GM19238 (cell line): ENCODE measurements at regions not wholly inside any gene's neighbourhood (a gene's known extent, or its start where the extent isn't known, plus 50 kb on each side); places are given as distances from the start of the nearest gene placed in this dataset.

Source experiments
- DNase-seq: peaks from one replicate; pipeline ENCODE4 v3.0.0; 2011; ENCODE audit warnings: low spot score; ENCODE audit not compliant: insufficient read length

- no peak for DNase-seq
These were observed 292.7 kb upstream of the AMOT start for GRCh38 chrX:113133316-113133715.

- no peak for DNase-seq
These were observed 284.1 kb upstream of the AMOT start for GRCh38 chrX:113124693-113125092.

GRCh38 chrX:113075521-113075920 lies 234.9 kb upstream of the AMOT start:
- no peak for DNase-seq

- DNase-seq = no peak
These were observed 219.1 kb upstream of the AMOT start for GRCh38 chrX:113059714-113060113.

GRCh38 chrX:113058634-113059033 lies 218.0 kb upstream of the AMOT start:
- DNase-seq = no peak

DNA sequence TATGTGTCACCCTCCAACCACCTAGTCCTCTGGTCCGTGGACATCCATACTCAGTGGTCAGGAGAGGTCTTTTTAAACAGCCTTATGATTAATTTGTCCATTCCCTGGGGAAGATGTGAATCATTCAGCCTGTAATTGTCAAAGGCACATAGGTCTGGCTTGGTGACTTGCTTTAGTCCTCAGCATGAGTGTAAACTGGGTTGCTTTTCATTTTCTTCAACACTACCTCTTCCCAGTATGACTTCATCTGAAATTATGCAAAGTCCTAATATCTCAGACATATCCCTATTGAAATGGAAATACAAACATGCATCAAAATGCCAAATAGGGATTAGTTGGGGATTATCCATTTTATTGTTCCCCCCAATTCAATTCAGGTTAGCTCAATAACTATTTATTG lies 208.3 kb upstream of the AMOT start:
- no peak for DNase-seq

DNA sequence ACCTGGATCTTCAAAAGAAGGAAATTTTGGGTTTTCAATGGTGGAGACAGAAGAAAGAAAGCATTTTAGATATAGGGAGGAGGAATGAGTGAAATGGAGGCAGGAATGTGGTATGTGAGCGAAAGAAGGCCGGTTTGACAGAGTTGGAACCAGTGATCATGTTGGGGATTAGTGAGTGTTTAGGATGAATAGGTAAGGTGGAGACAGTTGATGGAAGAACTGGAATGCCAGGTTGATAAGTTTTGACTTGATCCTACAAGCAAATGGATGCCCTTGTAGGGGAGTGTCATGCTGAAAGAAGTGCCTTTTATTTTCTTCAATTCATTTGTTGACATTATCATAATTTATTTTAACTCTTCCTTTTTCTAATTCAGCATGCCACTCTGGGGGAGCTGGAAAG lies 207.8 kb upstream of the AMOT start:
- DNase-seq = no peak

DNA sequence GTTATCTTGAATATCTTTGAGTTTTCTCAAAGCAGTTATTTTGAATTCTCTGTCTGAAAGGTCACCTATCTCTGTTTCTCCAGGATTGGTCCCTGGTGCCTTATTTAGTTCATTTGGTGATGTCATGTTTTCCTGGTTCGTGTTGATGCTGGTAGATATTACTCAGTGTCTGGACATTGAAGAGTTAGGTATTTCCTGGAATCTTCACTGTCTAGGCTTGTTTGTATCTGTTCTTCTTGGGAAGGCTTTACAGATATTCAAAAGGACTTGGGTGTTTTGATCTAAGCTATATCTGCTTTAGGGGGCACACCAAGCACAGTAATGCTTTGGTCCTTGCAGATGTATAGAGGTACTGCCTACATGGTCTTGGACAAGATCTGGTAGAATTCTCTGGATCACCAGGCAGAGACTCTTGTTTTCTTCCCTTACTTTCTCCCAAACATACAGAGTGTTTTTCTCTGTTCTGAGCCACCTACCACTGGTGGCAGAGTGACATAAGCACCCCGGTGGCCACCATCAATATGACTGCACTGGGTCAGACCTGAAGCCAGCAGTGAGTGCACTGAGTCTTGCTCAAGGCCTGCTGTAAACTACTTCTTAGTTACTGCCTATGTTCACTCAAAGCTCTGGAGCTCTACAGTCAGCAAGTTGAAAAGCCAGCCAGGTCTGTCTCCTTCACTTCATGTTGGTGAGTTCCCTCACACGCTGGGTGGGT lies 193.5 kb upstream of the AMOT start:
- no peak for DNase-seq

- DNase-seq = no peak
These were observed 179.3 kb upstream of the AMOT start for GRCh38 chrX:113019958-113020357.

DNA sequence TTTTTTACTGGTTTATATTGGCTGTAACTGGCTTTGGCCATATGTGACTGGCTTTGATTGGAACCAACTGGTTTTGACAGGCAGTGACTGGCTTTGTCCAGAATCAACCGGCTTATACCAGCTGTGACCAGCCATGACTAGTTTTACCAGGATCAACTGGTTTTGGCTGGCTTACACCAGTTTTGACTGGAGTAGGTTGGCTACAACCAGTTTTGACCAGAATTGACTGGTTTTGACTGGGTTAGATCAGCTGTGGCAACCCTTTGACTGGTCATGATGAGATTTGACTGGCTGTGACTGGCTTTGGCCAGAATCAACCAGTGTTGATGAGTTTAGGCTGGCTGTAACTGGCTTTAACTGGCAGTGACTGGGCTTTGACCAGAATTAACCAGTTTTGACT lies 169.2 kb upstream of the AMOT start:
- no peak for DNase-seq

DNA sequence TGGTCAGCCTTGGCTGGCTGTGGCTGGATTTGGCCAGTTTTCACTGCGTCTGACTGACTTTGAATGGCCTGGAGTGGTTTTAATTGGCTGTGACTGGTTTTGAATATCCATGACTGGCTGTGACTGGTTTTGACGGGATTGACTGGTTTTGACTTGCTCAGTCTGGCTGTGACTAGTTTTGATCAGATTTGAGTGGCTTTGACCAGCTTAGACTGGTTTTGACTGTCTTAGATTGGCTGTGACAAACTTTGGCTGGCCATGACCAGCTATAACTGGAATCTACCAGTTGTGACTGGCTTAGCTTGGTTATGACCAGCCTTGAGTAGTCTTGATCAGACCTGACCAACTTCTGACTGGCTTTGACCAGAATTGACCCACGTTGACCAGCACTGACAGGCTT lies 168.4 kb upstream of the AMOT start:
- no peak for DNase-seq

DNA sequence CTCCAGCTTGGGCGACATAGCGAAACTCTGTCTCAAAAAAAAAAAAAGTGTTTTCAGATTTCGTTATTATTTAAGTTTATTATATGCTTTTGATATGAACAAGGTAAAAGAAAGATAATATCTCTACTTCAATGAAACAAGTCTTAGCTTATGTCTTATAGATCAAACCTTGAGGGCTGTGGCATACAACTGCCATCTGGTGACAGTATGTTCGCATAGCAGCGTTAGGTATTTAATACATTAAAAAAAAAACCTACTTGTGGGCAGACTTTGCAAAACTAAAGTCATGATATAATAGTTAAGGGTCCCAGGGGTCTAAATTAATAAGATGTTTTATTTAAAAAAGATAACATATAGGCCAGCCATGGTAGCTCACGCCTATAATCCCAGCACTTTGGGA lies 161.2 kb upstream of the AMOT start:
- DNase-seq = no peak

DNA sequence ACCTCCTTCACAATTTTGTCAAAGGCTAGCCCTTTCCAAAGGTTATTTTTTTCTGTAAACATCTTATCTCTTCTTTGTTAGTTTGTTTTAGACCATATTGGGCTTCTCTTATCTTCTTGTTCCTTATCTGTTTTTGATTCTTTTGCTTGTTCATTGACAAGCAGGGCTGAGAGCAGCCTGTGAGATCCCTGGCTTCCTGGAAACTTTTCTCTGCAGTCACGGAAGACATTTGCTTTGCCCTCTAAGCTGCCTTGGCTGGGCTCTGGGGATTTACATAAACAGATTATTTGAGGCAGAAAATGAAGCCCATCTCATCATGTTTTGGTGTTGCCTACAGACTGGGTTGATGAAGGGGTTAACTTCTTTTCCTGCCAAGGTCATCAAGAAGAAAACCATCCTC lies 157.4 kb upstream of the AMOT start:
- DNase-seq = no peak

DNA sequence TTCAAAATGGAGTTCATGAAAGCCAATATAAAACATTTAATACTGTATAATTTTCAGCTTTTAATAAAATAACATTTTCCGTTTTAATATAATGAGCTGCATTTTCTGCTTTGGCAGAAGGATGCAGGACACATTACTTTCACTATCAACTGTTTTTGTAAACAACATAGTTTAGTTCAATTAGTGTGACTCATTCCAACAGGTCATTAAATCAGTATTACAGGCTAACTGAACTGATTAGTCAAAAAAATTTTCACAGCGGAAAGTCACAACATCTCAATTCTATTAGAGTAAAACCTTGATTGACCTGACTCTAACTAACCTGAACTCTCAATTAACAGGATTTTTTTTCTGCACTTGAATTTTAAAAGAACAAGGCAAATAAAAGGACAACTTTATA lies 151.2 kb upstream of the AMOT start:
- no peak for DNase-seq

DNA sequence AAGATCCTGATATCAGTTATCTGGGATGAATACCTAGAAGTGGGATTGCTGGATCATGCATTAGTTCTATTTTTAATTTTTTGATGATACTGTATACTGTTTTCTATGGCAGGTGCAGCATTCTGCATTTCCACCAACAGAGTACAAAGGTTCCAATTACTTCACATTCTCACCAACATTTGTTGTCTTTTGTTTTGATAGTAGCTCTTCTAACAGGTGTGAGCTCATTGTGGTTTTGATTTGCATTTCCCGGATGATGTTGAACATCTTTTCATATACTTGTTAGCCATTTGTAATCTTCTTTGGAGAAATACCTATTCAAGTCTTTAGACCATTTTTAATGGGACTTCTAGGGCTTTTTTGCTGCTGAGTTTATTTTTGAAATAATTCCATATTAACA lies 139.2 kb upstream of the AMOT start:
- DNase-seq = no peak

DNA sequence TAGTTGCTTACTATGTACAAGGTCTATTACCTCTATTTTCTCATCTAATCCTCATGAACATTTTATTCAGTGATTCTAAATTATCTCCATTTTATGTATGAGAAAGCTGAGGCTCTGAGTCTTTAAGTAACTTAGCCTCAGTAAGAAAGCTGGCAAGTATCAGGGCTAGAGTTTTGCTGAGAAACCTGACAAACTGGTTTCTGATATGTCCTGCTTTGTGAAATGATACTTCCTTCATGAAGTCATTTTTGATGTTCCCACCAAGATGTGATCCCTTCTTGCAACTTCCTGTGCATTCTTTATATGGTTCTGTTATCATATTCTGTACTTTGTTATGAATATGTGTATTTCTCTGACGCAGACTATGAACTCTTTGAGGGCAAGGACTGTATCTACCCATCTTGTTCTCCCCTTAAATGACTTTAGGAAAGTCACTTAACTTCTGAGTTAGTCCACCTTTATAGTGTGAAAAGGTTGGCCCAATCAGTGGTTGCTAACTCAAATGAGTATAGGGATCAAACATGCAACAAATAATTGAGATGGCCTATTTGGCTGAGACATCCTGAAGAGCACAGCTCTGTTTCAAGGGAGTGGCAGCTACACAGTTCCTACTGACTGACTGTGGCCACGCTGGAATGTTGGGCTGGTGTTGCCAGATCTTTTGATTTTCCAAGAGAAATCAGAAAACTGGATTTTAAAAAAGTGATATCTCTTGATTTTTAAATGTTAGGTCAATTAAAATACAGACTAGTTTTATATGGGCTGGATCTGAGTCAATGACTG lies 127.9 kb upstream of the AMOT start:
- DNase-seq = no peak

DNA sequence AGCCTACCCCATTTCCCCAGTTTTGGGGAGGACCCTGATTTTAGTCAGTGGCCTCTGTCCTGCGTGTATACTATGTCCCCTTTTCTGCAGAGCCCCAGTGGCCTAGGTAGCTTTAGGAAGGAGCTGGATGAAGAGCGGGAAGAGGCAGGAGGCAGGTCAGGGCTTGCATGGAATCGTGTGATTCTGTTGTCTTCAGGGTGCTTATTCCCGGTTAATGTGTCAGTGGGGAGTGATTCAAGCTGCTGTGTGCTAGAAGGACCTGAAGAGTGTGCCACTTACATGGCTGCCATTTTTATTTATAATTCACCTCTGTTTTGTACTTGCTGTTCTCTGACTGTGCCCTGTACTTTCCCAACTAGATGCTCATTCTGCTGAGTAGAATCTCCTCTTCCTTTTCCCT lies 127.3 kb upstream of the AMOT start:
- DNase-seq = no peak

DNA sequence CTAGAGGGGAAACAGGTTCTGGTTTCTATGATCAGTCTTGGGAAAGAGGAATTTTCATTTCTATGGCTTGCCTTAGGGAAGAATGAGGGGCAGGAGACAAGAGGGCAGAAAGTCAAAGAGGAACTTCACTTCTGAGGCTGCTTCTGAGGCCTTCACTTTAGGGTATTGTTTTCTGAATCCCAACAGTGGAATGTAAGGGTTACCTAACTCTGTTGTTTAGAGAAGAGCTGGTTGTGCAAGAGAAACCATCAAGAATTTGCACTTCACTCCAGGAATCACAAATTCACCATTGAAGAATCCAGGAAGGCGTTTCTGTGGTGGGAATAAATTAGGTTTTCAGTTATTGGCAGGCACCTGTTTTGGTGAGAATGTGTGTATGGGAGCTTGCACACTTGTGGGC lies 126.7 kb upstream of the AMOT start:
- no peak for DNase-seq

DNA sequence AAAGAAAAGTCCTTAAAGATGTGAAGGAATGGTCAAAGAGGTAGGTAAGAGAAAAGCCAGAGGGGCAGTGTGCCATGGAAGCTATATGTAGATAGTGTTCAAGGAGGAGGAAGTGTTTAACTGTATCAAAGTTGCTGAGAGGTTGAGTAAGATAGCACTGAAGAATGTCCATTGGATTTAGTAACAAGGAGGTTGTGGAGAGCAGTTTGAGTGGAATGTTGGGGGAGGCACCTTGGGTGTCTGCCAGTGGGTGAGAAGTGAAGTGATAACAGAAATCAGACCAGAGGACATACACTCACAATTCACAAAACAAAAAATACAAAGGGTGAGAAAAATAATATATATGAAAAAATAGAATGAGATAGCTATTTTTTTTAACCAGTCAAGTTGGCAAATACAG lies 121.3 kb upstream of the AMOT start:
- no peak for DNase-seq

DNA sequence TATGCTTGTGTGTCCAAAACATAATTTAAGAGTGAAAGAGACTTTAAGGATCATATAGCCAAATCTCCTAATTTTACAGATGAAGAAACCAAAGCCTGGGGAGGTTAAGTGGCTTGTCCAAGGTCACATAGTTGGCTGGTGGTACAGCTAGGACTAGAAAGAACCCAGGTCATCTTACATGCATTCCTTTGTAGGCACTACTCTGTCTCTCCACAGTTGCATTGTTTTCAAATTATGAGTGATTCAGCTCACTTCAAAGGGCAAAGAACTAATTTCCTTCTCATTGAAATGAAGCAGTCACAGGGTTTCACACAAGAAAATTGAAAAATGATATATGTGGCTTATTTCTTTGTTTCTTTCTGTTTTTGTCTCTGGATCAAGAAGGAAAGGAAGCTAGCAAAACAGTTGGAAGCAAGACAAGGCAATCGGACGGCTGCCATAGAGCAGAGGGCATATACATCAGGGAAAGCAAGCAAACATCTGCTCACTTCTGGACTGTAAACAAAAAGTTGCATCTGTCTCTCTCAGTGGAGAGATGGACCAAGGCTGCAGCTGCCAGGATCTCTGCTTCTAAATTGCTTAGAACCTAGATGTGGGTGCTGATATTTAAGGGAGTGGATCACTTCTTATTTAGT lies 107.5 kb upstream of the AMOT start:
- DNase-seq = no peak

- DNase-seq = no peak
These were observed 105.6 kb upstream of the AMOT start for GRCh38 chrX:112946227-112946626.

DNA sequence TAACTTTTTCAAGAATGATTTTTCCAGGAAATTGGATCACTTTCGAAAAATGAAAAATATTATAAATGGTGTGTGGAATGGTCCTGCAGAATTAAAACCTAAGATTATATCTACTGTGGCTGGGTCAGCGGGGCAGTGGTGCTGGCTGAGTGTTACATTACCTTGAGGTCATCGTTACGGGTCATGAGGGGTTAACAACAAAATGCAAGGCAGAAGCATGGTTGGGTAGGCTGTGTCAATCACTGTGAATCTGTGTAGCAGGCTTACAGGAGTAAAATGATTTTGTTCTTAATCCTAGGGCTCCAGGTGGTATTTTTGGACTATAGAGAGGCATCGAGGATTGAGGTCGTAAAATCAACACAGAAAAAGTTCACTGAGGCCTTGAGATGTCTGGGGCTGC lies 105.2 kb upstream of the AMOT start:
- no peak for DNase-seq
